GM23248 (cell line): ENCODE measurements at regions not wholly inside any gene's neighbourhood (a gene's known extent, or its start where the extent isn't known, plus 50 kb on each side); places are given as distances from the start of the nearest gene placed in this dataset.
"Not testable (repeated sequence)": the region's sequence is repeated elsewhere in the genome, so short reads cannot be mapped to it uniquely, and the experiment has no call there.

Source experiments
- EZH2 ChIP-seq: fragments of 200-600 bp; sonication (generic); IDR thresholded peaks from 2 replicates; pipeline ENCODE4 v1.6.1; 2018; ENCODE audit warnings: antibody characterized with exemption, mild to moderate bottlenecking; ENCODE audit not compliant: insufficient read depth, poor library complexity, severe bottlenecking
- EZH2phosphoT487 ChIP-seq: fragments of 200-600 bp; sonication (generic); IDR thresholded peaks from 2 replicates; pipeline ENCODE4 v1.6.1; 2018; ENCODE audit warnings: antibody characterized with exemption, moderate library complexity, mild to moderate bottlenecking, low read depth; ENCODE audit not compliant: insufficient read depth

DNA sequence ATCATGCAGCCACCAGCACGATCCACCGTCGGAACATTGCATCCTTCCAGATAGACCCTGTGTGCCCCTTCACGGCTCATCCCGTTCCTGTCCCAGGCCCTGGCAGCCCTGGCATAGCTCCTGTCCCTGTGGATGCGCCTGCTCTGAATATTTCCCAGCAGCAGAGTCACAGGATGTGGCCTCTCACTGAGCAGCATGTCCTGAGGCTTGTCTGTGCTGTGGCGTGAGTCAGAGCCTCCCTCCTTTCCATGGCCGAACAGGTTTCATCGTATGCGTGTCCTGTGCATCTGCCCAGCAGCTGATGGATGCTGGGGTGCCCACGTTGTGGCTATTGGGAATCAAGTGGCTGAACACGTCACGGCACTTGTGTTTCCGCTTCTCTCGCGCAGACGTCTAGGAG lies 4471.5 kb upstream of the TPTE start:
- not testable (repeated sequence) for TF ChIP-seq EZH2phosphoT487, EZH2
